A549 (cell line): ENCODE measurements at regions not wholly inside any gene's neighbourhood (a gene's known extent, or its start where the extent isn't known, plus 50 kb on each side); places are given as distances from the start of the nearest gene placed in this dataset.

Experiments
- ATAC-seq, 2 experiments: fragments of 200-7000 bp in 1 of 2; fragments of >200 bp in 1 of 2; cut with Nextera tagmentation in 1 of 2; cut with Tn5 transposase in 1 of 2; 3 replicates each; pipeline versions ENCODE4 v1.8.0 to v1.9.1; 2018 to 2020; ENCODE audit warnings: mild to moderate bottlenecking in 1 of 2, moderate library complexity in 1 of 2
- CTCF ChIA-PET: fragments of 300-600 bp; sonication (Branson Sonifier 250); formaldehyde crosslinking; extraction: SDS; loops from one replicate; lab custom pipeline; 2021; ENCODE audit warnings: antibody characterized with exemption, inconsistent platforms; lab: Yijun Ruan, JAX
- POLR2A ChIA-PET: fragments of 350-600 bp; formaldehyde crosslinking; extraction: SDS; loops from one replicate; lab custom pipeline; 2021; ENCODE audit warnings: antibody characterized with exemption, inconsistent platforms; lab: Yijun Ruan, JAX
- DNase-seq, 2 experiments: peaks; one replicate each; pipeline versions ENCODE4 v3.0.0 to v3.0.0-alpha.2; 2011 to 2016; ENCODE audit warnings: low read depth in 1 of 2, low spot score in 1 of 2
- FAIRE-seq: peaks from 2 replicates; lab custom pipeline; 2011; peaks lifted over from hg19 to GRCh38; lab: Jason Lieb, UNC
- H3K27ac ChIP-seq, 2 experiments: fragments of >200 bp; sonication (Bioruptor Twin); formaldehyde crosslinking; 3 replicates each; pipeline ENCODE4 v1.5.1; 2016 to 2017
- H3K4me1 ChIP-seq: fragments of >200 bp; sonication (Bioruptor Twin); formaldehyde crosslinking; 3 replicates; pipeline ENCODE4 v1.6.1; 2016
- H3K4me2 ChIP-seq: fragments of >200 bp; sonication (Bioruptor Twin); formaldehyde crosslinking; 3 replicates; pipeline ENCODE4 v1.6.1; 2016
- H3K4me3 ChIP-seq: fragments of >200 bp; sonication (Bioruptor Twin); formaldehyde crosslinking; 3 replicates; pipeline ENCODE4 v1.5.1; 2016
- H3K9me3 ChIP-seq: fragments of >200 bp; sonication (Bioruptor Twin); formaldehyde crosslinking; 3 replicates; pipeline ENCODE4 v1.6.1; 2016
- BCL3 ChIP-seq: fragments of >200 bp; sonication (Bioruptor Twin); formaldehyde crosslinking; IDR thresholded peaks from 3 replicates; pipeline ENCODE4 v1.6.1; 2016
- CBX8 ChIP-seq: fragments of 200-600 bp; sonication (generic); IDR thresholded peaks from 2 replicates; pipeline ENCODE4 v1.6.1; 2016
- E2F6 ChIP-seq: IDR thresholded peaks from 2 replicates; pipeline ENCODE4 v1.6.1; 2012; ENCODE audit warnings: low read depth, borderline replicate concordance
- EP300 ChIP-seq, 2 experiments: fragments of >200 bp; sonication (Bioruptor Twin); formaldehyde crosslinking; IDR thresholded peaks; 2 replicates in 1 of 2; 3 replicates in 1 of 2; pipeline ENCODE4 v1.6.1; 2016 to 2017
- FOSL2 ChIP-seq, 2 experiments: fragments of 450-650 bp in 1 of 2; fragments of >200 bp in 1 of 2; sonication (Bioruptor Twin) in 1 of 2; formaldehyde crosslinking; IDR thresholded peaks; 2 replicates each; pipeline versions ENCODE4 v1.5.0 to v1.6.1; 2016 to 2020; ENCODE audit warnings: mild to moderate bottlenecking in 1 of 2, moderate library complexity in 1 of 2
- GATA3 ChIP-seq: IDR thresholded peaks from 2 replicates; pipeline ENCODE4 v1.6.1; 2012; ENCODE audit warnings: borderline replicate concordance
- HOXA7 ChIP-seq: fragments of 250-450 bp; sonication (Bioruptor Pico); IDR thresholded peaks from 2 replicates; pipeline ENCODE4 v1.5.0; 2020; ENCODE audit warnings: mild to moderate bottlenecking, moderate library complexity
- HOXB13 ChIP-seq: fragments of 250-450 bp; sonication (Bioruptor Pico); IDR thresholded peaks from 2 replicates; pipeline ENCODE4 v1.5.0; 2020; ENCODE audit warnings: low read depth, mild to moderate bottlenecking, moderate library complexity
- HOXB5 ChIP-seq: fragments of 250-450 bp; sonication (Bioruptor Pico); IDR thresholded peaks from 2 replicates; pipeline ENCODE4 v1.5.0; 2020; ENCODE audit warnings: mild to moderate bottlenecking, moderate library complexity
- KDM1A ChIP-seq: fragments of 200-600 bp; sonication (generic); IDR thresholded peaks from 2 replicates; pipeline ENCODE4 v1.6.1; 2016; ENCODE audit warnings: low read depth, mild to moderate bottlenecking
- NPAS2 ChIP-seq: fragments of 250-450 bp; sonication (Bioruptor Pico); IDR thresholded peaks from 2 replicates; pipeline ENCODE4 v1.8.0; 2022; ENCODE audit warnings: mild to moderate bottlenecking, moderate library complexity, borderline replicate concordance
- POLR2A ChIP-seq: IDR thresholded peaks from 2 replicates; pipeline ENCODE4 v1.6.1; 2012; ENCODE audit warnings: mild to moderate bottlenecking, low read length
- RARB ChIP-seq: fragments of 250-450 bp; sonication (Bioruptor Pico); IDR thresholded peaks from 2 replicates; pipeline ENCODE4 v1.8.0; 2021; ENCODE audit warnings: mild to moderate bottlenecking, moderate library complexity
- RCOR1 ChIP-seq: fragments of 150-350 bp; IDR thresholded peaks from 2 replicates; pipeline ENCODE4 v1.6.1; 2014; ENCODE audit warnings: antibody characterized with exemption, low read length, low read depth
- RFX5 ChIP-seq: fragments of 450-650 bp; IDR thresholded peaks from 2 replicates; pipeline ENCODE4 v1.7.1; 2014; ENCODE audit warnings: antibody characterized with exemption, mild to moderate bottlenecking, moderate library complexity
- RNF2 ChIP-seq: fragments of 200-600 bp; sonication (generic); IDR thresholded peaks from 2 replicates; pipeline ENCODE4 v1.6.1; 2016; ENCODE audit warnings: low read depth, mild to moderate bottlenecking, antibody characterized with exemption, moderate library complexity, borderline replicate concordance
- SMC3 ChIP-seq: fragments of >200 bp; sonication (Bioruptor Twin); formaldehyde crosslinking; IDR thresholded peaks from 3 replicates; pipeline ENCODE4 v1.6.1; 2018; ENCODE audit warnings: inconsistent platforms
- TFCP2L1 ChIP-seq: fragments of 250-450 bp; sonication (Bioruptor Pico); IDR thresholded peaks from 2 replicates; pipeline ENCODE4 v1.5.0; 2021; ENCODE audit warnings: mild to moderate bottlenecking
- WGBS: methylation state at CpG from one replicate; pipeline ENCODE4 v1.1.6; 2017; ENCODE audit errors: missing lambda C conversion rate; 5-methylcytosine and 5-hydroxymethylcytosine counted together
- TF ChIP-seq, protein P1 (sequence below): fragments of 250-450 bp; sonication (Bioruptor Pico); IDR thresholded peaks from 2 replicates; pipeline ENCODE4 v1.5.0; 2020; ENCODE audit warnings: low read depth, mild to moderate bottlenecking, moderate library complexity

GRCh38 chr10:128981881-128982615 lies 485.0 kb upstream of the MGMT start:
- no peaks in the 10 kb centered on the region for H3K9me3 ChIP-seq
- TF ChIP-seq CBX8: no peak
- no peak for TF ChIP-seq POLR2A
- DNase-seq (no peak), FAIRE-seq (no peak), ATAC-seq (no peak)
- WGBS: 36% methylated on average over 15 of the region's 20 CpGs
- no peak overlapping the region for H3K4me3 ChIP-seq
- CTCF ChIA-PET: no interaction called here
- H3K4me1 ChIP-seq: no peaks in the 10 kb centered on the region
- no peak overlapping the region for H3K27ac ChIP-seq
- H3K4me2 ChIP-seq: no peak overlapping the region
- POLR2A ChIA-PET: no interaction called here

DNA sequence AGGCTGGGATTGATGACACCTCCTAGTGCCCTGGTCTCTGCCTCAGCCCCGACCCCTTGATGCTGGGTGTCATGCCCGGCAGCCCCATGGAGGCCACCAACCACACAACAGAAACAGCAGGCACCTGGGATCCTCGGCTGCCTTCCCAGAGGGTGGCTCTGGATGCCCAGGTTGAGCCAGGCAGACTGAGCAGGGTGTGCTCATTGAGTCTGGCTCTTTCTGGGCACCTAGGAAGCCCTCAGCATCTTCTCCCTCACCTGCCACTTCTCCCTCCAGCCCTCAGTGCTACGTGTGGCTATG lies 484.5 kb upstream of the MGMT start:
- DNase-seq (no peak), ATAC-seq (no peak), FAIRE-seq (no peak)
- POLR2A ChIA-PET: no interaction called here
- CTCF ChIA-PET: no interaction called here
- Histone ChIP-seq H3K4me1 (no peaks in the 10 kb centered on the region), H3K27ac (no peak overlapping the region), H3K4me2 (no peak overlapping the region), H3K9me3 (no peaks in the 10 kb centered on the region), H3K4me3 (no peak overlapping the region)
- WGBS: 0% methylated on average over 1 of the region's 4 CpGs
- no peak for TF ChIP-seq CBX8
- no peak for TF ChIP-seq RCOR1
- TF ChIP-seq, all 56 proteins: peak for 0

DNA sequence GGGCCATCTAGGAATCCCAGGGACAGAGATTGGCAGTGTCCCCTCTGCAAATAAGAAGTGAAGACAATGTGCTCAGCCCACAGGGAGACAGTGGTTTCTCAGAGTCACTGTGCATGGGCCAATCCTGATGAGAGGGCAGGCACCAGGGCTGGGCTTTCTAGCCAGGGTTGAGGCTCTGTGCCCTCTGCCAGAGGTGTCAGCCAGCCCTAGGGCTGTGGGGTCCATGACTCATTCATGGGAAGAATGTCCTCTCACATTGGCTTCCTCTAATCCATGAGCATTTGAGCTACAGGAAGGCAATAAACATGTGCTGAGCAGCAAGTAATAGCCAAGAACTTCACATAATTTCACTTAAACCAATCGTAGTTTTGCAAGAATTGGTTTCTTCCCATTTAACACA lies 482.0 kb upstream of the MGMT start:
- 0% methylated on average over 1 of the region's 1 CpG for WGBS

DNA sequence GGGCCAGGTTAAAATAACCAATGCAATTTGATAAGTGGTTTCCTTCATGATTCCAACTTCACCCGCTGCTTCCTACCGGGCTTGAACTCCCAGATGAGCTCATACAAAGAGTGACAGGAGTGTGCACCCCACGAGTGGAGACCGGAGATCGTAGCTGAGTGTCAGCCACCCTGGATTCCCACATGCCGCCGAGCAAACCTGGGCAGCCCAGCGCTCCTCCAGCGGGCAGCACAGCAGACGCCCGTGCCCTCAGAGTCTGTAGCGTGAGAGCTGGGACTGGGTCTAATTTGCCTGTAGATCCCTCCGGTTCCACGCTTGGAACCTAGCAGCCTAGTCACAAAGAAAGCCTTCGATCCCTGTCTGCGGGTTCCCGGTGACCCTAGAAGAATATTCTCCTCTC lies 476.1 kb upstream of the MGMT start:
- H3K27ac ChIP-seq: no peak overlapping the region
- WGBS: 40% methylated on average over 17 of the region's 17 CpGs
- no peak for ATAC-seq
- TF ChIP-seq RFX5 (no peak), RARB (CRISPR knock-in tag) (no peak), HOXB5 (CRISPR knock-in tag) (no peak), HOXB13 (CRISPR knock-in tag) (no peak)
- TF ChIP-seq, all 56 proteins: peak for 0
- Histone ChIP-seq H3K9me3 (no peaks in the 10 kb centered on the region), H3K4me1 (no peaks in the 10 kb centered on the region), H3K4me2 (no peak overlapping the region), H3K4me3 (no peak overlapping the region)
- ChIA-PET CTCF (no interaction called here), POLR2A (no interaction called here)
- no peak for DNase-seq
- FAIRE-seq: no peak

More for the DNA sequence above, 482.0 kb upstream of the MGMT start:
- DNase-seq: no peak
- H3K4me3 ChIP-seq: no peak overlapping the region
- TF ChIP-seq RARB (CRISPR knock-in tag): no peak
- TF ChIP-seq TFCP2L1 (CRISPR knock-in tag): no peak
- TF ChIP-seq CBX8: no peak
- no peak for TF ChIP-seq HOXB13 (CRISPR knock-in tag)
- no peak for TF ChIP-seq EP300 (IDR thresholded peaks at IDR 0.05)
- no peak for TF ChIP-seq KDM1A
- TF ChIP-seq FOSL2 (IDR thresholded peaks at IDR 0.05): no peak
- TF ChIP-seq FOSL2 (CRISPR knock-in tag; IDR thresholded peaks at IDR 0.05): no peak
- TF ChIP-seq RNF2: no peak
- TF ChIP-seq E2F6: no peak
- no peak for TF ChIP-seq NPAS2 (CRISPR knock-in tag)
- no peak for TF ChIP-seq SMC3
- no peak for TF ChIP-seq HOXA7 (CRISPR knock-in tag)
- no peak overlapping the region for H3K27ac ChIP-seq
- H3K9me3 ChIP-seq: no peaks in the 10 kb centered on the region
- ChIA-PET CTCF (no interaction called here), POLR2A (no interaction called here)
- no peak for FAIRE-seq
- no peak for ATAC-seq
- no peaks in the 10 kb centered on the region for H3K4me1 ChIP-seq
- no peak overlapping the region for H3K4me2 ChIP-seq

- Histone ChIP-seq H3K4me3 (no peak overlapping the region), H3K4me2 (no peak overlapping the region), H3K27ac (no peak overlapping the region), H3K9me3 (no peaks in the 10 kb centered on the region), H3K4me1 (no peaks in the 10 kb centered on the region)
- WGBS: 10% methylated on average over 4 of the region's 5 CpGs
- ChIA-PET CTCF (interaction anchor here (1.0 kb wide), 1 partner anchor 205 kb away, joined by 3 read pairs; no protein-coding TSS in a partner anchor), POLR2A (no interaction called here)
- FAIRE-seq (no peak), ATAC-seq (no peak), DNase-seq (no peak)
- TF ChIP-seq, protein P1, sequence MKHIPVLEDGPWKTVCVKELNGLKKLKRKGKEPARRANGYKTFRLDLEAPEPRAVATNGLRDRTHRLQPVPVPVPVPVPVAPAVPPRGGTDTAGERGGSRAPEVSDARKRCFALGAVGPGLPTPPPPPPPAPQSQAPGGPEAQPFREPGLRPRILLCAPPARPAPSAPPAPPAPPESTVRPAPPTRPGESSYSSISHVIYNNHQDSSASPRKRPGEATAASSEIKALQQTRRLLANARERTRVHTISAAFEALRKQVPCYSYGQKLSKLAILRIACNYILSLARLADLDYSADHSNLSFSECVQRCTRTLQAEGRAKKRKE (CRISPR knock-in tag): no peak
- TF ChIP-seq NPAS2 (CRISPR knock-in tag) (no peak), GATA3 (no peak), BCL3 (no peak)
Measured at GRCh38 chr10:128992770-128993169, 474.3 kb upstream of the MGMT start.
